ENCODE measurements at regions not wholly inside any gene's neighbourhood (a gene's known extent, or its start where the extent isn't known, plus 50 kb on each side); places are given as distances from the start of the nearest gene placed in this dataset.

DNA sequence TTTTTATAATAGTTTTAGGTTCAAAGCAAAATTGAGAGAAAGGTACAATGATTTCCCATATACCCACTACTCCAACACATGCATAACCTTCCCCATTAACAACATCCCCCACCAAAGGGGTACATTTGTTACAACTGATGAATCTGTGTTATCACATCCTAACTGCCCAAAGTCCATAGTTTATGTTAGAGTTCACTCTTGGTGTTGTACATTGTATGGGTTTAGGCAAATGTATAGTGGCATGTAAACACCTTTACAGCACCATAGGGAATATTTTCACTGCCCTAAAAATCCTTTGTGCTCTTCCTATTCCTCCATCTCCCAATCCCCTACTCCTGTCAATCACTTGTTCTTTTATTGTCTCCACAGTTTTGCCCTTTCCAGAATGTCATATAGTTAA is 471.6 kb downstream of the CPS1 start:
- TF ChIP-seq EHMT2 (IDR thresholded peaks at IDR 0.05; ENCODE audit: low read depth) = no peak
- no peak for TF ChIP-seq CTCF (IDR thresholded peaks at IDR 0.05)
- TF ChIP-seq POLR2A (IDR thresholded peaks at IDR 0.05; ENCODE audit: low read length) = no peak
- TF ChIP-seq MAX (IDR thresholded peaks at IDR 0.05) = no peak
- no peak for TF ChIP-seq HMGXB4 (CRISPR knock-in tag; IDR thresholded peaks at IDR 0.05; ENCODE audit: borderline replicate concordance)
- TF ChIP-seq PHF8 (IDR thresholded peaks at IDR 0.05; ENCODE audit: borderline replicate concordance, low read depth) = no peak

All from A549 (cell line).